Naive thymus-derived CD8-positive, alpha-beta T cell (primary cell): ENCODE measurements at regions not wholly inside any gene's neighbourhood (a gene's known extent, or its start where the extent isn't known, plus 50 kb on each side); places are given as distances from the start of the nearest gene placed in this dataset.

Source experiments
- ATAC-seq, 2 donors: fragments of 150-1000 bp; cut with Tn5 transposase in 1 of 2; sonication (Bioruptor Pico), chemical (Tn5 transposase) in 1 of 2; 1 replicate in 1 of 2; 2 replicates in 1 of 2; pipeline ENCODE4 v1.10.0; 2021; ENCODE audit warnings: mild to moderate bottlenecking in 2 of 2, moderate library complexity in 2 of 2
- POLR2A ChIA-PET: fragments of 350-600 bp; sonication (Branson Sonifier 250); formaldehyde crosslinking; loops from one replicate; lab custom pipeline; 2021; ENCODE audit warnings: antibody characterized with exemption; lab: Charles Lee
- DNase-seq, 10 donors: peaks; one replicate each; pipeline versions ENCODE4 v3.0.0 to v3.0.0-alpha.2; 2020 to 2022
- H3K27ac Mint-ChIP-seq, 10 donors: one replicate each; pipeline ENCODE4 v1.8.0; 2020 to 2022; ENCODE audit warnings: mild to moderate bottlenecking in 10 of 10, mixed read lengths in 10 of 10, moderate library complexity in 4 of 10, inconsistent platforms in 1 of 10
- H3K27me3 Mint-ChIP-seq, 5 donors: one replicate each; pipeline ENCODE4 v1.8.0; 2021 to 2022; ENCODE audit warnings: mixed read lengths in 5 of 5
- H3K36me3 Mint-ChIP-seq, 3 donors: one replicate each; pipeline ENCODE4 v1.8.0; 2020 to 2022; ENCODE audit warnings: mixed read lengths in 3 of 3, mild to moderate bottlenecking in 2 of 3, inconsistent platforms in 1 of 3
- H3K4me1 Mint-ChIP-seq, 4 donors: one replicate each; pipeline ENCODE4 v1.8.0; 2021 to 2022; ENCODE audit warnings: mixed read lengths in 4 of 4
- H3K4me3 Mint-ChIP-seq, 10 donors: one replicate each; pipeline ENCODE4 v1.8.0; 2020 to 2022; ENCODE audit warnings: mild to moderate bottlenecking in 10 of 10, mixed read lengths in 10 of 10, moderate library complexity in 6 of 10, inconsistent platforms in 1 of 10
- H3K9me3 Mint-ChIP-seq, 9 donors: one replicate each; pipeline ENCODE4 v1.8.0; 2020 to 2022; ENCODE audit warnings: mixed read lengths in 9 of 9, mild to moderate bottlenecking in 3 of 9, inconsistent platforms in 1 of 9, moderate library complexity in 1 of 9

- Mint-ChIP-seq H3K4me3 (no peak overlapping the region), H3K36me3 (no peaks in the 10 kb centered on the region), H3K9me3 (no peaks in the 10 kb centered on the region), H3K4me1 (no peaks in the 10 kb centered on the region), H3K27ac (no peak overlapping the region), H3K27me3 (peaks cover 0 to 5% (median 0%) of the 10 kb centered on the region in 5 donors)
- POLR2A ChIA-PET, result no interaction called here
- no peak for ATAC-seq
- DNase-seq, result no peak
Observed at GRCh38 chr5:53326424-53327153, 153.8 kb upstream of the FST start.

DNA sequence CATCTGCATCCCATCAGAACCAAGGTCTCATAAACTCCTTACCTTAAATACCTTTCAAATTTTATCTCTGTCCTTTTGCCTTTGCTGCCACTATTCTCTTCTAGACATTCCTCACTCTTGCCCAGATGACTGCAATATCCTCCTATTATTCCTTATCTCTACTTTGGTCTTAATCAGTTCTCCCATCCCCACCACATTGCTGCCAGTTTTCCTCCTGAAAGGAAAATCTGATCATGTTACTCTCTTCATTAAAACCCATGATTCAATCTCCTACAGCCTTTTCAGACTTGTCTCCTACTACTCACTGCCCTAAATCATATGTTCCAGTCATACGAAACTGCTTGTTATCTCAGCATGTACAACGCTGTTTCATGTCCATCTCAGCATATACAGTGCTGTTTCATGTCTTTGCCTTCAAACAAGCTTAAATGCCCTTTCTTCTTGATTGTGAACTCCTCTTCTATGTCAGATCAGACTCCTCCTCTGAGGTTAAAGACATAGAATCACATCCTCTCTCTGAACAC lies 152.6 kb upstream of the FST start:
- H3K27ac Mint-ChIP-seq, result no peak overlapping the region
- POLR2A ChIA-PET, result no interaction called here

GRCh38 chr5:53330491-53330890 lies 149.9 kb upstream of the FST start:
- POLR2A ChIA-PET, result no interaction called here
- peaks cover 0 to 4% (median 2%) of the 10 kb centered on the region in 5 donors for H3K27me3 Mint-ChIP-seq
- no peaks in the 10 kb centered on the region for H3K9me3 Mint-ChIP-seq
- no peaks in the 10 kb centered on the region for H3K36me3 Mint-ChIP-seq
- DNase-seq, result no peak
- H3K4me3 Mint-ChIP-seq, result no peak overlapping the region
- no peak overlapping the region for H3K27ac Mint-ChIP-seq
- no peaks in the 10 kb centered on the region for H3K4me1 Mint-ChIP-seq
- ATAC-seq, result no peak

More for the DNA sequence above, 152.6 kb upstream of the FST start:
- Mint-ChIP-seq H3K36me3 (no peaks in the 10 kb centered on the region), H3K9me3 (no peaks in the 10 kb centered on the region), H3K4me3 (no peak overlapping the region), H3K27me3 (peaks cover 0 to 2% (median 0%) of the 10 kb centered on the region in 5 donors), H3K4me1 (no peaks in the 10 kb centered on the region)
- DNase-seq (no peak), ATAC-seq (no peak)

DNA sequence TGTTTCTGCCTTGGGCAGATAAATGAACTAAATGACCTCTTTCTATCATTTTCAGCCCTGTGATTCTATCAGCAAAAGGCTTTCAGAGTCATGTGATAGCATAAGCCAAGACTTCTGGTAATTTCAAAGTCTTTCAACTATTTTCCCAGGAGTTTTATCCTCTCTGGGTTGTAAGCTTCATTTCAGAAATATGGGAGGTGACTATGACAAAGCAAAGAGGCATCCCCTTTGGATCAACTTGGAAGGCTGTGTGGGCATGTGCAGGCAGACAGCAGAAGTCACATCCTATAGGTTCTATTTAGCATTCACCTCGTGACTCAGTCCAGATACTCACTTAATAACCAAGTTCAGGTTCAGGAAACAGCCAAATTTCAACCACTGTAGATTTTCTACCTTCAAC lies 149.0 kb upstream of the FST start:
- H3K27ac Mint-ChIP-seq, result no peak overlapping the region
- H3K9me3 Mint-ChIP-seq, result no peaks in the 10 kb centered on the region
- no peaks in the 10 kb centered on the region for H3K4me1 Mint-ChIP-seq
- ATAC-seq (no peak), DNase-seq (no peak)
- no peak overlapping the region for H3K4me3 Mint-ChIP-seq
- POLR2A ChIA-PET, result no interaction called here
- H3K27me3 Mint-ChIP-seq, result peaks cover 0 to 4% (median 2%) of the 10 kb centered on the region in 5 donors
- H3K36me3 Mint-ChIP-seq, result no peaks in the 10 kb centered on the region

GRCh38 chr5:53333160-53333559 lies 147.3 kb upstream of the FST start:
- no peak for DNase-seq
- ATAC-seq, result no peak
- Mint-ChIP-seq H3K27me3 (peaks cover 0 to 4% (median 2%) of the 10 kb centered on the region in 5 donors), H3K4me1 (no peaks in the 10 kb centered on the region), H3K9me3 (no peaks in the 10 kb centered on the region), H3K36me3 (no peaks in the 10 kb centered on the region), H3K4me3 (no peak overlapping the region), H3K27ac (no peak overlapping the region)
- POLR2A ChIA-PET, result no interaction called here

GRCh38 chr5:53334431-53334941 lies 145.9 kb upstream of the FST start:
- no peak for ATAC-seq
- no peak for DNase-seq
- POLR2A ChIA-PET, result no interaction called here
- Mint-ChIP-seq H3K9me3 (no peaks in the 10 kb centered on the region), H3K27ac (no peak overlapping the region), H3K36me3 (no peaks in the 10 kb centered on the region), H3K4me1 (no peaks in the 10 kb centered on the region), H3K27me3 (peaks cover 0 to 4% (median 2%) of the 10 kb centered on the region in 5 donors), H3K4me3 (no peak overlapping the region)

DNA sequence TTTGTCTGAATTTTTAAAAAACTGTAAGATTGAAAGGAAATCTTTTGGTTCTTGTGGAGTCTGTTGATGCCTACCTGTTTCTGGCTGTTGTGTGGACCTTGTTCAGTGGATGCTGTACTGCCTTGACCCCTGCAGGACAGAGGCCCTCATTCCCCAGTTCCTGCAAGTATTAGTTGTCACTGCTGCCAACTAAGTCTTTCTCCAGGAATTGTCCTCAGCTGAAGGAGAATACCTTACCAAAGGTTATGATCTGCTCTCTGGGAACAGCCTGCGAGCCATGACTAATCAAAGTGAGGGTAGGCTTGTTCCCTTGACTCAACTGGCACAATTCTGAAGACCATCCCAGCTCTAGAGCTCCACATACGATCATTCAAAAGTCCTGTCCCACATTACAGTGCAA lies 145.3 kb upstream of the FST start:
- Mint-ChIP-seq H3K4me1 (no peaks in the 10 kb centered on the region), H3K9me3 (no peaks in the 10 kb centered on the region), H3K4me3 (no peak overlapping the region), H3K36me3 (no peaks in the 10 kb centered on the region), H3K27ac (no peak overlapping the region), H3K27me3 (peaks cover 0 to 4% (median 2%) of the 10 kb centered on the region in 5 donors)
- POLR2A ChIA-PET, result no interaction called here
- DNase-seq (no peak), ATAC-seq (no peak)

GRCh38 chr5:53337827-53338226 lies 142.6 kb upstream of the FST start:
- Mint-ChIP-seq H3K4me1 (no peaks in the 10 kb centered on the region), H3K36me3 (no peaks in the 10 kb centered on the region), H3K27ac (no peak overlapping the region), H3K4me3 (no peak overlapping the region), H3K9me3 (peaks cover 0 to under 1% (median 0%) of the 10 kb centered on the region in 9 donors), H3K27me3 (peaks cover 0 to 4% (median 0%) of the 10 kb centered on the region in 5 donors)
- no peak for DNase-seq
- POLR2A ChIA-PET, result no interaction called here
- no peak for ATAC-seq

- POLR2A ChIA-PET, result no interaction called here
- no peak for ATAC-seq
- peaks cover 0 to 3% (median 1%) of the 10 kb centered on the region in 5 donors for H3K27me3 Mint-ChIP-seq
- no peak for DNase-seq
- H3K27ac Mint-ChIP-seq, result no peak overlapping the region
- H3K36me3 Mint-ChIP-seq, result no peaks in the 10 kb centered on the region
- H3K4me3 Mint-ChIP-seq, result no peak overlapping the region
- H3K9me3 Mint-ChIP-seq, result peaks cover 0 to 9% (median 0%) of the 10 kb centered on the region in 9 donors
- no peaks in the 10 kb centered on the region for H3K4me1 Mint-ChIP-seq
Observed at GRCh38 chr5:53338971-53339370, 141.5 kb upstream of the FST start.

- POLR2A ChIA-PET, result no interaction called here
- H3K4me3 Mint-ChIP-seq, result no peak overlapping the region
- no peak for DNase-seq
- H3K36me3 Mint-ChIP-seq, result no peaks in the 10 kb centered on the region
- peaks cover 0 to 9% (median 0%) of the 10 kb centered on the region in 9 donors for H3K9me3 Mint-ChIP-seq
- H3K27me3 Mint-ChIP-seq, result peaks cover 0 to 3% (median 1%) of the 10 kb centered on the region in 5 donors
- no peaks in the 10 kb centered on the region for H3K4me1 Mint-ChIP-seq
- no peak overlapping the region for H3K27ac Mint-ChIP-seq
- ATAC-seq, result no peak
Observed at GRCh38 chr5:53339962-53340540, 140.4 kb upstream of the FST start.

DNA sequence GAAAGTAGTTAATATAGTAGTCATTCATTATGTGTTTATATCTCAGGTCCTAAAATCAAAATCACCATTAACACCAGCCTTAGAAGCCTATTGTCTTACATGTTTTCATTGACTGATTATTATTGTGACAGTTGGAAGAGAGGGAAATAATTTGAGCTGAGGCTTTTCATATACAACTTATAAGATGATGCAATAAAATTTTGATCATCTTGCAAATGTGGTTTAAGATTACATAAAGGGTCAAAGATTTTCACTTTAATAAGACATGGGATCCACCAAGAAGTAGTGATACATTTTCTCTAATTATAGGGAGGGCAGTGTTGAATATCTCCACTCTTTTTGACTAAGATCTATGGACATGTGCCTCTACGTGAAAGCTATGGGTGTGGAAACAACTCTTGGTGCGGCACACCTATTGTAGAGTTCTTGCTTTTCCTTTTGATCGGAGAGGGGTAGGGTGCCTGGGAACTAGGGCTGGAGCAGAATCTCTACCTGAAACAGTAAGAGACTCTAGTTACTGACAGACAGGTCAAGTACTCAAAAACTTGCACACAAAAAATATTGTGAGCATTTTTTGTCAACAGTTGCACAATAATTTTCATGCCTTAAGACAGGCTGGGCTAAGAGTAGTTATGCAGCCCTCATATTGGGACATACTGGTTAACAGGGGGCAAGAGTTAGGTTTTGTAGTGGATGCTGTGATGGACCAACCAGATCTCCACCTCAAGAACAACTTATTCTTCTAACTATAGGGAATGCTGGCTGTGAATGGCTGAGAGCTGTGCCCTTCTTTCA lies 139.3 kb upstream of the FST start:
- H3K4me3 Mint-ChIP-seq, result no peak overlapping the region
- POLR2A ChIA-PET, result no interaction called here
- H3K36me3 Mint-ChIP-seq, result no peaks in the 10 kb centered on the region
- DNase-seq (no peak), ATAC-seq (no peak)
- no peak overlapping the region for H3K27ac Mint-ChIP-seq
- H3K27me3 Mint-ChIP-seq, result peaks cover 0 to 4% (median 2%) of the 10 kb centered on the region in 5 donors
- peaks cover 0 to 9% (median 0%) of the 10 kb centered on the region in 9 donors for H3K9me3 Mint-ChIP-seq
- no peaks in the 10 kb centered on the region for H3K4me1 Mint-ChIP-seq

GRCh38 chr5:53342236-53342635 lies 138.2 kb upstream of the FST start:
- ATAC-seq (no peak), DNase-seq (no peak)
- Mint-ChIP-seq H3K4me3 (no peak overlapping the region), H3K36me3 (no peaks in the 10 kb centered on the region), H3K27ac (no peak overlapping the region), H3K27me3 (peaks cover 0 to 11% (median 4%) of the 10 kb centered on the region in 5 donors), H3K9me3 (peaks cover 0 to 9% (median 0%) of the 10 kb centered on the region in 9 donors), H3K4me1 (no peaks in the 10 kb centered on the region)
- POLR2A ChIA-PET, result no interaction called here

DNA sequence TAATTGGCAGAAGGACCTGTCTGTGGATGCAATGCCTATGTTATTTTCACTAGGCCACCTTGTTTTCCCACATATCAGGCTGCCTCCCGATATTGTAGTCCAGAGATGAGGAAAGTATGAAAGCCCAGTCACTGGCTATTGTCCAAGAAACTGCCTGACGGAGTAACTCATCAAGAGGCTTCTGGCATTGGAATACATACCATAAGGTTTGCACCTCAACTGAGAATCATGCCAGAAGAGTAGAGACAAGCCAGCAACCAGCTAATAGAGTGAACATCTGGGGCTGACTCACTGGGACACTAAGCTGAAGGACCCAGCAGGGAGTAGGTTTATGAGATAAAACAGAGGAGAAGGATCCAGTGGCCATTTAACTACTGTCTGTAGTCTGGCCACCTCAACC lies 137.2 kb upstream of the FST start:
- ATAC-seq, result no peak

More for the DNA sequence above, 137.2 kb upstream of the FST start:
- peaks cover 0 to 9% (median 0%) of the 10 kb centered on the region in 9 donors for H3K9me3 Mint-ChIP-seq
- no peaks in the 10 kb centered on the region for H3K36me3 Mint-ChIP-seq
- no peak for DNase-seq
- H3K4me1 Mint-ChIP-seq, result no peaks in the 10 kb centered on the region
- POLR2A ChIA-PET, result no interaction called here
- H3K27ac Mint-ChIP-seq, result no peak overlapping the region
- H3K27me3 Mint-ChIP-seq, result peaks cover 0 to 11% (median 7%) of the 10 kb centered on the region in 5 donors
- H3K4me3 Mint-ChIP-seq, result no peak overlapping the region
